Parathyroid adenoma (tissue), 2 donors: ENCODE measurements at regions not wholly inside any gene's neighbourhood (a gene's known extent, or its start where the extent isn't known, plus 50 kb on each side); places are given as distances from the start of the nearest gene placed in this dataset.
"Not testable (repeated sequence)": the region's sequence is repeated elsewhere in the genome, so short reads cannot be mapped to it uniquely, and the experiment has no call there.

Experiments used
- H2AFZ ChIP-seq: fragments of 300-600 bp; sonication (generic); one replicate; pipeline ENCODE4 v1.7.0; 2017; ENCODE audit warnings: antibody characterized with exemption, mild to moderate bottlenecking
- H3K27ac ChIP-seq: fragments of 300-600 bp; sonication (generic); one replicate; pipeline ENCODE4 v1.7.0; 2017
- H3K27me3 ChIP-seq: fragments of 300-600 bp; sonication (generic); one replicate; pipeline ENCODE4 v1.7.0; 2017; ENCODE audit warnings: low read length; ENCODE audit not compliant: control insufficient read depth, insufficient read depth
- H3K36me3 ChIP-seq: fragments of 300-600 bp; sonication (generic); one replicate; pipeline ENCODE4 v1.7.0; 2017; ENCODE audit warnings: low read length; ENCODE audit not compliant: control insufficient read depth, insufficient read depth
- H3K4me1 ChIP-seq: fragments of 300-600 bp; sonication (generic); one replicate; pipeline ENCODE4 v1.7.0; 2017; ENCODE audit warnings: control low read depth
- H3K4me2 ChIP-seq: fragments of 300-600 bp; sonication (generic); one replicate; pipeline ENCODE4 v1.7.0; 2017; ENCODE audit warnings: low read length
- H3K4me3 ChIP-seq: fragments of 300-600 bp; sonication (generic); one replicate; pipeline ENCODE4 v1.7.0; 2017; ENCODE audit warnings: low read depth, low read length
- H3K79me2 ChIP-seq: fragments of 300-600 bp; sonication (generic); one replicate; pipeline ENCODE4 v1.7.0; 2017; ENCODE audit warnings: control low read depth
- H3K9ac ChIP-seq: fragments of 300-600 bp; sonication (generic); one replicate; pipeline ENCODE4 v1.7.0; 2017; ENCODE audit warnings: mild to moderate bottlenecking
- H3K9me3 ChIP-seq: fragments of 300-600 bp; sonication (generic); one replicate; pipeline ENCODE4 v1.7.0; 2017; ENCODE audit warnings: low read length; ENCODE audit not compliant: control insufficient read depth
- CTCF ChIP-seq: fragments of 300-600 bp; sonication (generic); IDR thresholded peaks from one replicate; pipeline ENCODE4 v1.7.0; 2017; ENCODE audit warnings: antibody characterized with exemption, mild to moderate bottlenecking
- donor health status: primary hyperparathyroidism.

DNA sequence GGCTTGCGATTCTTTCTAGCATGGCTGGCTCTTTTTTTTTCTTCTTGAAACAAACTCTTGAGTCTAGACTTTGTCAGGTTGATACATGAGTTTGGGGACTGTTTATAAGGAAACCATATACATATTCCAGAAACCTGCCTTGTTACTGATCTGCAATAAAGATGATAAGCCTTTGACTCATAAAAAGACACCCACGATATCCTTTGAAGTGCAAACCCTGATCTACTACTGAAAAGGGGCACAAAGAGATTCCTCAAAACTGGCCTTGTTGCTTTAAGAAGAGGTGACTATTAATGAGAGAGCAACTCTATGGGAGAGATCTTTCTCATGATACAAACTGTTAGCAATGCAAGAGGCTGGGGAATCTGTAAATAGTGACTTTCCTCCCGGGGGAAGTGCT, 247.1 kb downstream of the ANKRD30B start:
- H3K4me1 ChIP-seq, H2AFZ ChIP-seq, H3K36me3 ChIP-seq, H3K79me2 ChIP-seq, H3K27me3 ChIP-seq, H3K27ac ChIP-seq, H3K9ac ChIP-seq, H3K9me3 ChIP-seq, H3K4me2 ChIP-seq, H3K4me3 ChIP-seq: not testable (repeated sequence)

GRCh38 chr18:14997357-14997756, 249.4 kb downstream of the ANKRD30B start:
- no peak overlapping the region for H3K4me3 ChIP-seq
- no peaks in the 10 kb centered on the region for H3K79me2 ChIP-seq
- no peaks in the 10 kb centered on the region for H3K36me3 ChIP-seq
- H3K27ac ChIP-seq, result no peak overlapping the region
- no peak overlapping the region for H3K4me2 ChIP-seq
- TF ChIP-seq CTCF, result no peak
- H3K9me3 ChIP-seq, result no peaks in the 10 kb centered on the region
- no peaks in the 10 kb centered on the region for H3K4me1 ChIP-seq
- H2AFZ ChIP-seq, result no peak overlapping the region
- H3K27me3 ChIP-seq, result no peaks in the 10 kb centered on the region
- no peak overlapping the region for H3K9ac ChIP-seq

GRCh38 chr18:14997899-14998298, 249.9 kb downstream of the ANKRD30B start:
- not testable (repeated sequence) for H3K4me3 ChIP-seq, H3K27me3 ChIP-seq, H3K9me3 ChIP-seq, H3K79me2 ChIP-seq, H3K4me1 ChIP-seq, H3K4me2 ChIP-seq, H3K27ac ChIP-seq, H2AFZ ChIP-seq, H3K9ac ChIP-seq, H3K36me3 ChIP-seq

GRCh38 chr18:14998360-14999042, 250.5 kb downstream of the ANKRD30B start:
- H3K4me1 ChIP-seq, H2AFZ ChIP-seq, H3K9me3 ChIP-seq: not testable (repeated sequence)

GRCh38 chr18:14999085-14999975, 251.4 kb downstream of the ANKRD30B start:
- Histone ChIP-seq H3K79me2 (no peaks in the 10 kb centered on the region), H3K9me3 (no peaks in the 10 kb centered on the region), H3K4me3 (peak overlapping the region; percentile 27), H3K36me3 (no peaks in the 10 kb centered on the region), H2AFZ (no peak overlapping the region), H3K27ac (no peak overlapping the region), H3K4me1 (no peaks in the 10 kb centered on the region), H3K4me2 (peak overlapping the region; percentile 59), H3K27me3 (no peaks in the 10 kb centered on the region), H3K9ac (no peak overlapping the region)
- TF ChIP-seq CTCF, result no peak

More at GRCh38 chr18:14998360-14999042, 250.5 kb downstream of the ANKRD30B start:
- not testable (repeated sequence) for H3K27ac ChIP-seq, H3K27me3 ChIP-seq, H3K9ac ChIP-seq, H3K4me2 ChIP-seq, H3K4me3 ChIP-seq, H3K79me2 ChIP-seq, H3K36me3 ChIP-seq

- H3K9ac ChIP-seq, H3K36me3 ChIP-seq, H3K27me3 ChIP-seq, H2AFZ ChIP-seq, H3K79me2 ChIP-seq, H3K9me3 ChIP-seq, H3K4me1 ChIP-seq, H3K27ac ChIP-seq: not testable (repeated sequence)
- Histone ChIP-seq H3K4me2 (peak overlapping the region; percentile 59), H3K4me3 (peak overlapping the region; percentile 27)
Measured at GRCh38 chr18:15000119-15001037, 252.4 kb downstream of the ANKRD30B start.

GRCh38 chr18:15001038-15001794, 253.2 kb downstream of the ANKRD30B start:
- H3K4me1 ChIP-seq, H3K27me3 ChIP-seq, H3K27ac ChIP-seq, H3K9ac ChIP-seq, H3K4me2 ChIP-seq, H3K36me3 ChIP-seq, H2AFZ ChIP-seq, H3K9me3 ChIP-seq, H3K79me2 ChIP-seq, H3K4me3 ChIP-seq: not testable (repeated sequence)

- not testable (repeated sequence) for H3K27me3 ChIP-seq, H3K9ac ChIP-seq, H3K36me3 ChIP-seq, H3K4me1 ChIP-seq, H3K27ac ChIP-seq, H3K79me2 ChIP-seq, H3K4me3 ChIP-seq, H2AFZ ChIP-seq, H3K4me2 ChIP-seq, H3K9me3 ChIP-seq
Measured at GRCh38 chr18:15001795-15002107, 253.8 kb downstream of the ANKRD30B start.
